ENCODE measurements at regions not wholly inside any gene's neighbourhood (a gene's known extent, or its start where the extent isn't known, plus 50 kb on each side); places are given as distances from the start of the nearest gene placed in this dataset.

DNA sequence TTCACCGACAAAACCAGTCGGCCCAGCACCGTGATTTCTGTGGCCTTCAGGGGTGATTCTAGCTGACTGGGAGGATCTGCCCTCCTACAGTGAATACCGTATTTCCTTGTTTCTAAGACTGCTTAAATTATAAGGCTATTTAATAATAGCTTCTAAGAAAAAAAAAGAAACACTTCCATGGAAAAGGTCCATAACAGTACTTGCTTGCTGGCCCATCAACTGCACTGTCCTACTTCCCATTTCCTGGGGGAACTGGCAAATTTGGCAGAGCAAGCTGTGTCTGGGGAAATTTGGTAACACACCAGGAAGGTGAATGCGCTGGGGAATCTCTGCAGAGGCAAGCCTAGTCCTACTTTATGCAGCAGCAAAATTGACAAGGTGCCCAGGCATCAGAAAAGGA lies 214.0 kb downstream of the ZNF326 start:
- Histone ChIP-seq H3K4me3 (no peak overlapping the region), H3K27me3 (no peaks in the 10 kb centered on the region), H3K9me3 (no peaks in the 10 kb centered on the region), H3K4me1 (no peaks in the 10 kb centered on the region), H3K27ac (no peak overlapping the region), H3K36me3 (no peaks in the 10 kb centered on the region)
- TF ChIP-seq, protein P1, sequence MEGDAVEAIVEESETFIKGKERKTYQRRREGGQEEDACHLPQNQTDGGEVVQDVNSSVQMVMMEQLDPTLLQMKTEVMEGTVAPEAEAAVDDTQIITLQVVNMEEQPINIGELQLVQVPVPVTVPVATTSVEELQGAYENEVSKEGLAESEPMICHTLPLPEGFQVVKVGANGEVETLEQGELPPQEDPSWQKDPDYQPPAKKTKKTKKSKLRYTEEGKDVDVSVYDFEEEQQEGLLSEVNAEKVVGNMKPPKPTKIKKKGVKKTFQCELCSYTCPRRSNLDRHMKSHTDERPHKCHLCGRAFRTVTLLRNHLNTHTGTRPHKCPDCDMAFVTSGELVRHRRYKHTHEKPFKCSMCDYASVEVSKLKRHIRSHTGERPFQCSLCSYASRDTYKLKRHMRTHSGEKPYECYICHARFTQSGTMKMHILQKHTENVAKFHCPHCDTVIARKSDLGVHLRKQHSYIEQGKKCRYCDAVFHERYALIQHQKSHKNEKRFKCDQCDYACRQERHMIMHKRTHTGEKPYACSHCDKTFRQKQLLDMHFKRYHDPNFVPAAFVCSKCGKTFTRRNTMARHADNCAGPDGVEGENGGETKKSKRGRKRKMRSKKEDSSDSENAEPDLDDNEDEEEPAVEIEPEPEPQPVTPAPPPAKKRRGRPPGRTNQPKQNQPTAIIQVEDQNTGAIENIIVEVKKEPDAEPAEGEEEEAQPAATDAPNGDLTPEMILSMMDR (IDR thresholded peaks at IDR 0.05): no peak
- no peak for DNase-seq
- FAIRE-seq: no peak
- WGBS, 2 donors: 64 to 69% methylated on average over 5 of the region's 5 CpGs
- no peak for ATAC-seq
- intact Hi-C loops (cut with DNase I): no loop called here

DNA sequence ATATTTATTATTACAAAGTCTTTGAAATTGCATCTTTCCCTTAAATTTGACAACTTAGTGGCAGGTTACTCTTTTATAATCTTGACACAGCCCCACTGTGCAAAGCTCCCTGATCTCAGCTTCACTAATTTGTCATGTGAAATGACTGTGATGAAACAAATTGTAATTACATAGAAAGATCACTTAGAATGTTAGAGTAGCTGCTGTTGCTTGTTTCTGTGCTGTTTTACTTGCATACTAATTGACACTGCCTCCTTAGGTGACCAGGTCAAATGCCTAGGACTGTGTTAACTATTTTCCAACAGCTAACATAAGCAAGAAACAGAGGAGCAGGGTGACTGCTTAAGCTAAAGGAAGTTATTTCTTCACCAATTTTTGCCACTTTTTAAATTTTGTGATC lies 211.3 kb downstream of the ZNF326 start:
- H3K27ac ChIP-seq: no peak overlapping the region
- intact Hi-C loops (cut with DNase I): no loop called here
- H3K4me1 ChIP-seq: no peaks in the 10 kb centered on the region
- no peaks in the 10 kb centered on the region for H3K27me3 ChIP-seq
- DNase-seq (no peak), ATAC-seq (no peak), FAIRE-seq (no peak)
- TF ChIP-seq, protein P1 (IDR thresholded peaks at IDR 0.05): no peak
- H3K9me3 ChIP-seq: no peaks in the 10 kb centered on the region
- no peak overlapping the region for H3K4me3 ChIP-seq
- no peaks in the 10 kb centered on the region for H3K36me3 ChIP-seq

DNA sequence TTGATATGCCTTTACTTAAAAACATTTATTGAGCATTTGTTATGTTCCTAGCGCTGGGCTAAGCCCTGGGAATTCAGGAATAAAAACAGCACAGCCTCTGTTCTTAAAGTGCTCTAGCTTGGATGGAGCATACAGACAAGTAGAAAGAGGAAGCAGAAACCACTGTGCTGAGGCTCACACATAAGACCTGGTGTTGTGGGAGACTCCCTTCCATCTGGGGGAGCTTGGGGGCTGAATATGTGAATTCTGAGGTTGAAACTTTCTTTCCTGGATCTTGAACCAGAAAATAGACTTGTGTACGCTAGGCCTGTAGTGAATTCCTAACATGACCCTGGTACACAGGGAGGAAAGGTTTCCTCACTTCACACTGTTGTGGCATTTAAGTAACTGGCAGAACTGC lies 209.9 kb downstream of the ZNF326 start:
- TF ChIP-seq, protein P1 (IDR thresholded peaks at IDR 0.05): no peak
- 71 to 74% methylated on average over 2 of the region's 2 CpGs for WGBS, 2 donors
- no peak for FAIRE-seq
- Histone ChIP-seq H3K36me3 (no peaks in the 10 kb centered on the region), H3K27me3 (no peaks in the 10 kb centered on the region), H3K4me1 (no peaks in the 10 kb centered on the region), H3K27ac (no peak overlapping the region), H3K4me3 (no peak overlapping the region), H3K9me3 (no peaks in the 10 kb centered on the region)
- no peak for ATAC-seq
- no peak for DNase-seq
- intact Hi-C loops (cut with DNase I): no loop called here

DNA sequence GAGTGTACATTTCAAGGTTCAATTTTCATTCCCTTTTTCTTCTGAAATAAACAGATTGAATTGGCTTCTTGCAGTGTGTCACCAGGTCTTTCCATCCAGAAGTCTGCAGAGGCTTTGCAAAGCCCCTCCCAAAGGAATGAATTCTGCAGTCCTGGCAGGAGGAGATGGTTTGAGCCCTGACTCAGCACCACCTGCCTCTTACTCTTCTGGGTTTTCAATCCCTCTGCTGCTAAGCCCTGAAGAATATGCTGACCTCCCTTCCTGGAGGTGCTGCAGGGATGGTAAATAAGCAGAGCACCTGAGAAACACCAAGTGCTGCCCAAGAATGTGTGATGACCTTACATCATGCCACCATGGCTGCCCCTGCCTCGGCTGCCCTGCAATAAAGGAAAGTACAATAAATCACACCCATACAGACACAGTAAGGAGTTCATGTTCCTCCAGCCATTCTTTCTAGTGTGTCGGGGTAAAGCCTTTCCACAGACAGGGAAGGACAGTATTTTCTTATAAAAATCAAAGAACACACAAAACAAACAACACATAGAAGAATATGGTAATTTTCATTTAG lies 209.2 kb downstream of the ZNF326 start:
- 41 to 51% methylated on average over 2 of the region's 2 CpGs for WGBS, 2 donors
- no peak for DNase-seq

More for the DNA sequence above, 209.2 kb downstream of the ZNF326 start:
- no peak for ATAC-seq
- intact Hi-C loops (cut with DNase I): no loop called here
- no peak overlapping the region for H3K27ac ChIP-seq
- no peaks in the 10 kb centered on the region for H3K36me3 ChIP-seq
- no peaks in the 10 kb centered on the region for H3K9me3 ChIP-seq
- TF ChIP-seq, protein P1 (IDR thresholded peaks at IDR 0.05): no peak
- H3K27me3 ChIP-seq: no peaks in the 10 kb centered on the region
- FAIRE-seq: no peak
- H3K4me3 ChIP-seq: no peak overlapping the region
- H3K4me1 ChIP-seq: no peaks in the 10 kb centered on the region

Data from pancreas (tissue), 10 donors.